HepG2 (cell line): ENCODE measurements at regions not wholly inside any gene's neighbourhood (a gene's known extent, or its start where the extent isn't known, plus 50 kb on each side); places are given as distances from the start of the nearest gene placed in this dataset.

Source experiments
- ATAC-seq: fragments of 200-7000 bp; cut with Tn5 transposase; 3 replicates; pipeline ENCODE4 v1.9.1; 2020; ENCODE audit warnings: mild to moderate bottlenecking, moderate library complexity
- BruUV-seq: library from RNA; stranded (reverse); fragments of 400-500 nt; replicated peaks from 2 replicates; lab custom pipeline; 2021; lab: Mats Ljungman, UMichigan
- CTCF ChIA-PET: fragments of 300-600 bp; formaldehyde crosslinking; extraction: SDS; loops from one replicate; lab custom pipeline; 2021; ENCODE audit warnings: low total read pairs, inconsistent platforms, low intra/inter-chr PET ratio; lab: Yijun Ruan, JAX
- POLR2A ChIA-PET: fragments of 350-600 bp; sonication (Branson Sonifier 250); formaldehyde crosslinking; loops from one replicate; lab custom pipeline; 2020; ENCODE audit warnings: antibody characterized with exemption, inconsistent platforms; lab: Yijun Ruan, JAX
- DNase-seq: peaks from one replicate; pipeline ENCODE4 v3.0.0-alpha.2; 2015; ENCODE audit warnings: low spot score
- FAIRE-seq: peaks from 3 replicates; lab custom pipeline; 2011; peaks lifted over from hg19 to GRCh38; lab: Jason Lieb, UNC
- H2AFZ ChIP-seq: one replicate; pipeline ENCODE4 v1.6.1; 2011; ENCODE audit warnings: low read length, inconsistent platforms
- H3K27ac ChIP-seq: fragments of 300-600 bp; 3 replicates; pipeline ENCODE4 v1.8.0; 2011; ENCODE audit warnings: mixed run types, mild to moderate bottlenecking, mixed read lengths, low read length, inconsistent platforms; ENCODE audit not compliant: insufficient read depth; ENCODE audit errors: extremely low read length
- H3K27me3 ChIP-seq, 2 experiments: fragments of 200-600 bp in 1 of 2; 2 replicates in 1 of 2; 3 replicates in 1 of 2; pipeline versions ENCODE4 v1.6.0 to v1.8.0; 2011; ENCODE audit warnings: low read length in 2 of 2, mild to moderate bottlenecking in 2 of 2, moderate library complexity in 2 of 2, inconsistent platforms in 1 of 2; ENCODE audit not compliant: insufficient read depth in 2 of 2, control insufficient read depth in 1 of 2
- H3K36me3 ChIP-seq, 2 experiments: fragments of 200-600 bp in 1 of 2; replicated peaks in 1 of 2; 2 replicates in 1 of 2; 3 replicates in 1 of 2; pipeline versions ENCODE4 v1.5.1 to v1.8.0; 2011; ENCODE audit warnings: low read length in 2 of 2, inconsistent platforms in 1 of 2; ENCODE audit not compliant: insufficient read depth in 2 of 2, control insufficient read depth in 1 of 2
- H3K4me1 ChIP-seq: 2 replicates; pipeline ENCODE4 v1.5.1; 2012; ENCODE audit warnings: low read length, inconsistent platforms; ENCODE audit not compliant: insufficient read depth
- H3K4me2 ChIP-seq: 2 replicates; pipeline ENCODE4 v1.6.0; 2011; ENCODE audit warnings: low read depth, low read length, inconsistent platforms
- H3K4me3 ChIP-seq, 3 experiments: fragments of 200-600 bp in 1 of 3; sonication (generic), shearing (Covaris generic) in 1 of 3; replicated peaks in 1 of 3; 2 replicates each; pipeline ENCODE4 v1.5.1; 2011 to 2016; ENCODE audit warnings: low read length in 3 of 3, inconsistent platforms in 2 of 3, low read depth in 2 of 3, mild to moderate bottlenecking in 2 of 3, control low read depth in 1 of 3, mixed read lengths in 1 of 3; ENCODE audit not compliant: insufficient read depth in 1 of 3
- H3K79me2 ChIP-seq: one replicate; pipeline ENCODE4 v1.6.1; 2011; ENCODE audit warnings: low read length, inconsistent platforms; ENCODE audit not compliant: insufficient read depth
- H3K9ac ChIP-seq: 2 replicates; pipeline ENCODE4 v1.6.0; 2011; ENCODE audit warnings: mild to moderate bottlenecking, low read depth, low read length, inconsistent platforms; ENCODE audit not compliant: insufficient read depth
- H3K9me3 ChIP-seq: 2 replicates; pipeline ENCODE4 v1.5.1; 2012; ENCODE audit warnings: mild to moderate bottlenecking, low read length
- H4K20me1 ChIP-seq: 2 replicates; pipeline ENCODE4 v1.6.0; 2011; ENCODE audit warnings: inconsistent platforms, mild to moderate bottlenecking, low read length, moderate library complexity; ENCODE audit not compliant: insufficient read depth
- BORCS8-MEF2B ChIP-seq: sonication (generic); formaldehyde crosslinking; IDR thresholded peaks from 2 replicates; pipeline ENCODE4 v1.8.0; 2022; ENCODE audit warnings: mild to moderate bottlenecking, missing genetic modification reagents
- HOXA3 ChIP-seq: sonication (generic); formaldehyde crosslinking; IDR thresholded peaks from 2 replicates; pipeline ENCODE4 v1.5.0; 2020; ENCODE audit warnings: missing genetic modification reagents
- MAFF ChIP-seq: IDR thresholded peaks from 2 replicates; pipeline ENCODE4 v1.6.1; 2011; ENCODE audit warnings: low read depth, low read length, improper control_type of control experiment
- MAFK ChIP-seq, 2 experiments: IDR thresholded peaks in 1 of 2; conservative IDR thresholded peaks in 1 of 2; 2 replicates each; pipeline ENCODE4 v1.6.1; 2011; ENCODE audit warnings: improper control_type of control experiment in 2 of 2, low read length in 2 of 2
- MBNL3 ChIP-seq: fragments of 250-450 bp; sonication (Bioruptor Pico); conservative IDR thresholded peaks from 2 replicates; pipeline ENCODE4 v1.8.0; 2022; ENCODE audit warnings: mild to moderate bottlenecking, inconsistent platforms
- NFKB2 ChIP-seq: sonication (generic); formaldehyde crosslinking; IDR thresholded peaks from 2 replicates; pipeline ENCODE4 v1.4.0; 2020; ENCODE audit warnings: missing genetic modification reagents, borderline replicate concordance
- SRF ChIP-seq: IDR thresholded peaks from 2 replicates; pipeline ENCODE4 v1.6.1; 2011; ENCODE audit warnings: mild to moderate bottlenecking, low read depth, low read length, moderate library complexity
- ZNF34 ChIP-seq: sonication (generic); formaldehyde crosslinking; IDR thresholded peaks from 2 replicates; pipeline ENCODE4 v1.4.0; 2020; ENCODE audit warnings: mild to moderate bottlenecking, missing genetic modification reagents, borderline replicate concordance
- ZNF44 ChIP-seq: sonication (generic); formaldehyde crosslinking; IDR thresholded peaks from 2 replicates; pipeline ENCODE4 v1.5.1; 2020; ENCODE audit warnings: mild to moderate bottlenecking, missing genetic modification reagents
- ZNF660 ChIP-seq: sonication (generic); formaldehyde crosslinking; IDR thresholded peaks from 2 replicates; pipeline ENCODE4 v1.5.1; 2020; ENCODE audit warnings: mild to moderate bottlenecking, low read depth, missing genetic modification reagents, borderline replicate concordance
- ZNF737 ChIP-seq: sonication (generic); formaldehyde crosslinking; IDR thresholded peaks from 2 replicates; pipeline ENCODE4 v1.5.0; 2020; ENCODE audit warnings: missing genetic modification reagents, mild to moderate bottlenecking, borderline replicate concordance
- ZNF773 ChIP-seq: sonication (generic); formaldehyde crosslinking; IDR thresholded peaks from 2 replicates; pipeline ENCODE4 v1.4.0; 2020; ENCODE audit warnings: missing genetic modification reagents, borderline replicate concordance
- WGBS: methylation state at CpG from one replicate; pipeline ENCODE4 v1.1.6; 2017; ENCODE audit warnings: low lambda C conversion rate; 5-methylcytosine and 5-hydroxymethylcytosine counted together
- in situ Hi-C: cut with HindIII; loops from 2 replicates; pipeline ENCODE4 v1.10.0; 2017; ENCODE audit warnings: low pct_unique_long_range_greater_than_20kb; ENCODE audit not compliant: extremely low pct_ligation_motif_present
- intact Hi-C: fragments of 100-400 bp; cut with micrococcal nuclease; formaldehyde crosslinking; loops from one replicate; pipeline ENCODE4 v1.10.0; 2022; ENCODE audit not compliant: unreplicated experiment
- TF ChIP-seq, protein P1 (sequence below): sonication (generic); formaldehyde crosslinking; IDR thresholded peaks from 2 replicates; pipeline ENCODE4 v1.4.0; 2020; ENCODE audit warnings: missing genetic modification reagents
- TF ChIP-seq, protein P2 (sequence below): sonication (generic); formaldehyde crosslinking; IDR thresholded peaks from 2 replicates; pipeline ENCODE4 v1.8.1; 2023; ENCODE audit warnings: mild to moderate bottlenecking, inconsistent platforms, moderate library complexity, missing genetic modification reagents, borderline replicate concordance
- TF ChIP-seq, protein P3 (sequence below): sonication (generic); formaldehyde crosslinking; IDR thresholded peaks from 2 replicates; pipeline ENCODE4 v1.9.0; 2021; ENCODE audit warnings: missing genetic modification reagents, borderline replicate concordance

DNA sequence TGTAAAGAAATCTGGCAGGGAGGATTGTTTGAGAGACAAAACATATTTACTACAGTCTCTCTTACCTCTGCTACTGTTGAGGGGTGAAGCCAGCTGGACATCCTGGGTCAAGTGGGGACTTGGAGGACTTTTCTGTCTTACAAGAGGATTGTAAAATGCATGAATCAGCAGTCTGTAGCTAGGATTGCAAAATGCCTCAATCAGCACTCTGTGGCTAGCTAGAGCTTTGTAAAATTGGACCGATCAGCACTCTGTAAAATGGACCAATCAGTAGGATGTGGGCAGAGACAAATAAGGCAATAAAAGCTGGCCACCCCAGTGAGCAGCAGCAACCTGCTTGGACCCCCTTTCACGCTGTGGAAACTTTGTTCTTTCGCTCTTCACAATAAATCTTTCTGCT lies 995.8 kb upstream of the CDH6 start:
- DNase-seq (no peak), ATAC-seq (no peak), FAIRE-seq (no peak)
- no peak overlapping the region for H2AFZ ChIP-seq
- BruUV-seq = no TSS peak
- POLR2A ChIA-PET = no interaction called here
- H3K4me3 ChIP-seq = no peak overlapping the region
- no peak overlapping the region for H3K4me2 ChIP-seq
- WGBS = 32% methylated on average over 3 of the region's 3 CpGs
- H4K20me1 ChIP-seq = no peaks in the 10 kb centered on the region
- no peak overlapping the region for H3K27ac ChIP-seq
- H3K9me3 ChIP-seq = no peaks in the 10 kb centered on the region
- H3K9ac ChIP-seq = no peak overlapping the region
- CTCF ChIA-PET = no interaction called here
- no peaks in the 10 kb centered on the region for H3K4me1 ChIP-seq
- no peaks in the 10 kb centered on the region for H3K36me3 ChIP-seq
- intact Hi-C loops = no loop called here
- H3K79me2 ChIP-seq = no peaks in the 10 kb centered on the region
- no peaks in the 10 kb centered on the region for H3K27me3 ChIP-seq
- in situ Hi-C loops = no loop called here
- no peak for TF ChIP-seq ZNF34 (CRISPR knock-in tag)
- peak; percentile 80 for TF ChIP-seq MAFF
- peak; percentile 77 to 81 for TF ChIP-seq MAFK (conservative IDR thresholded peaks at IDR 0.05 in 1 of 2, IDR thresholded peaks at IDR 0.05 in 1 of 2; ENCODE audit: low read length in 2 of 2)

DNA sequence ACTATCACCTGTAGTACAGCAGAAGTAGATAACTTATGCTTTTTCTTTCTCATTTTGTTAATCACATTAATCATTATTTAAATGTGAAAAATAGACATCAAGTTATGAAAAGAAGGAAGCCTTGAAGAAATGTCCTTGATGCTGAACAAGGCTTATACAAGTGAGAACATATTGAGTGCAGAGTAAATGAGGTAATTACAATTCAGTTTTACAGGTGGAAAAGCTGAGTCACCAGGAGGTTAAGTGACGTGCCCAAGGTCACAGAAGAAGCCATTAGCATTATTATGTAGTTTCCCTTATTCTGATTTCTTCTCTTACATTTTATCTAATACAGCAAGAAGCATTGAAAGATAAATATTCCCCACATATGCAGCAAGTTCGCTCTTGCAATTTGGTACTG lies 998.5 kb upstream of the CDH6 start:
- intact Hi-C loops = no loop called here
- POLR2A ChIA-PET = no interaction called here
- Histone ChIP-seq H3K36me3 (no peaks in the 10 kb centered on the region), H3K4me3 (no peak overlapping the region), H3K9ac (no peak overlapping the region), H3K27ac (no peak overlapping the region), H3K4me2 (no peak overlapping the region), H3K4me1 (no peaks in the 10 kb centered on the region), H3K27me3 (no peaks in the 10 kb centered on the region), H4K20me1 (no peaks in the 10 kb centered on the region), H3K9me3 (no peaks in the 10 kb centered on the region), H2AFZ (no peak overlapping the region), H3K79me2 (no peaks in the 10 kb centered on the region)
- 4% methylated on average over 2 of the region's 2 CpGs for WGBS
- in situ Hi-C loops = no loop called here
- no TSS peak for BruUV-seq
- DNase-seq = no peak
- ATAC-seq = no peak
- no peak for FAIRE-seq
- CTCF ChIA-PET = no interaction called here
- TF ChIP-seq ZNF773 (no peak), BORCS8-MEF2B (CRISPR knock-in tag) (no peak), SRF (no peak), ZNF44 (CRISPR knock-in tag) (no peak), NFKB2 (CRISPR knock-in tag) (no peak), ZNF660 (CRISPR knock-in tag) (no peak), HOXA3 (CRISPR knock-in tag) (no peak), ZNF737 (CRISPR knock-in tag) (no peak), MBNL3 (CRISPR knock-in tag) (no peak)
- TF ChIP-seq, protein P1, sequence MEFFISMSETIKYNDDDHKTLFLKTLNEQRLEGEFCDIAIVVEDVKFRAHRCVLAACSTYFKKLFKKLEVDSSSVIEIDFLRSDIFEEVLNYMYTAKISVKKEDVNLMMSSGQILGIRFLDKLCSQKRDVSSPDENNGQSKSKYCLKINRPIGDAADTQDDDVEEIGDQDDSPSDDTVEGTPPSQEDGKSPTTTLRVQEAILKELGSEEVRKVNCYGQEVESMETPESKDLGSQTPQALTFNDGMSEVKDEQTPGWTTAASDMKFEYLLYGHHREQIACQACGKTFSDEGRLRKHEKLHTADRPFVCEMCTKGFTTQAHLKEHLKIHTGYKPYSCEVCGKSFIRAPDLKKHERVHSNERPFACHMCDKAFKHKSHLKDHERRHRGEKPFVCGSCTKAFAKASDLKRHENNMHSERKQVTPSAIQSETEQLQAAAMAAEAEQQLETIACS (CRISPR knock-in tag) = no peak
- TF ChIP-seq, protein P2, sequence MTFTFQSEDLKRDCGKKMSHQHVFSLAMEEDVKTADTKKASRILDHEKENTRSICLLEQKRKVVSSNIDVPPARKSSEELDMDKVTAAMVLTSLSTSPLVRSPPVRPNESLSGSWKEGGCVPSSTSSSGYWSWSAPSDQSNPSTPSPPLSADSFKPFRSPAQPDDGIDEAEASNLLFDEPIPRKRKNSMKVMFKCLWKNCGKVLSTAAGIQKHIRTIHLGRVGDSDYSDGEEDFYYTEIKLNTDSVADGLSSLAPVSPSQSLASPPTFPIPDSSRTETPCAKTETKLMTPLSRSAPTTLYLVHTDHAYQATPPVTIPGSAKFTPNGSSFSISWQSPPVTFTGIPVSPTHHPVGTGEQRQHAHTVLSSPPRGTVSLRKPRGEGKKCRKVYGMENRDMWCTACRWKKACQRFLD (CRISPR knock-in tag) = no peak
- TF ChIP-seq, protein P3, sequence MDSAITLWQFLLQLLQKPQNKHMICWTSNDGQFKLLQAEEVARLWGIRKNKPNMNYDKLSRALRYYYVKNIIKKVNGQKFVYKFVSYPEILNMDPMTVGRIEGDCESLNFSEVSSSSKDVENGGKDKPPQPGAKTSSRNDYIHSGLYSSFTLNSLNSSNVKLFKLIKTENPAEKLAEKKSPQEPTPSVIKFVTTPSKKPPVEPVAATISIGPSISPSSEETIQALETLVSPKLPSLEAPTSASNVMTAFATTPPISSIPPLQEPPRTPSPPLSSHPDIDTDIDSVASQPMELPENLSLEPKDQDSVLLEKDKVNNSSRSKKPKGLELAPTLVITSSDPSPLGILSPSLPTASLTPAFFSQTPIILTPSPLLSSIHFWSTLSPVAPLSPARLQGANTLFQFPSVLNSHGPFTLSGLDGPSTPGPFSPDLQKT (CRISPR knock-in tag) = no peak
